ENCODE measurements at regions not wholly inside any gene's neighbourhood (a gene's known extent, or its start where the extent isn't known, plus 50 kb on each side); places are given as distances from the start of the nearest gene placed in this dataset.

- TF ChIP-seq CTCF (conservative IDR thresholded peaks at IDR 0.05 in 1 of 2, IDR thresholded peaks at IDR 0.05 in 1 of 2; ENCODE audit: low read depth in 1 of 2, low read length in 2 of 2) (no peak), EZH2 (IDR thresholded peaks at IDR 0.05; ENCODE audit: low read length, missing control alignments) (no peak)
Measured at GRCh38 chr1:242761556-242761955, 237.1 kb upstream of the PLD5 start.
